ENCODE measurements at regions not wholly inside any gene's neighbourhood (a gene's known extent, or its start where the extent isn't known, plus 50 kb on each side); places are given as distances from the start of the nearest gene placed in this dataset.

- Histone ChIP-seq H3K9ac (no peak overlapping the region), H3K4me3 (no peak overlapping the region), H3K4me1 (peaks cover 4% of the 10 kb centered on the region), H3K27ac (no peak overlapping the region), H4K20me1 (ENCODE audit: low read depth) (no peaks in the 10 kb centered on the region), H3K4me2 (no peak overlapping the region), H3K36me3 (no peaks in the 10 kb centered on the region), H2AFZ (replicated peaks) (no peak overlapping the region), H3K27me3 (no peaks in the 10 kb centered on the region), H3K79me2 (ENCODE audit: low read depth) (no peaks in the 10 kb centered on the region), H3K9me3 (ENCODE audit: low read depth) (peaks cover 9% of the 10 kb centered on the region), H3F3A (ENCODE audit: low read depth) (no peaks in the 10 kb centered on the region)
- Mint-ChIP-seq H3K27ac (no peak overlapping the region), H3K4me1 (no peaks in the 10 kb centered on the region), H3K27me3 (ENCODE audit: insufficient read depth, low read depth) (peaks cover 5% of the 10 kb centered on the region), H3K9me3 (peaks cover 22% of the 10 kb centered on the region), H3K36me3 (peaks cover 2% of the 10 kb centered on the region), H3K4me3 (no peak overlapping the region)
- TF ChIP-seq CTCF (IDR thresholded peaks at IDR 0.05) (no peak), EZH2phosphoT487 (IDR thresholded peaks at IDR 0.05) (no peak), EZH2 (IDR thresholded peaks at IDR 0.05) (no peak)
- no peak for DNase-seq (ENCODE audit: low spot score)
These were observed 71.7 kb upstream of the BANK1 start for GRCh38 chr4:101718810-101719209.

GRCh38 chr4:101711590-101712260, 78.8 kb upstream of the BANK1 start:
- H3K9ac ChIP-seq, result no peak overlapping the region
- no peaks in the 10 kb centered on the region for H3K4me1 ChIP-seq
- no peaks in the 10 kb centered on the region for H3F3A ChIP-seq (ENCODE audit: low read depth)
- TF ChIP-seq EZH2 (IDR thresholded peaks at IDR 0.05), result no peak
- no peak for TF ChIP-seq CTCF (IDR thresholded peaks at IDR 0.05)
- no peak for TF ChIP-seq EZH2phosphoT487 (IDR thresholded peaks at IDR 0.05)
- peaks cover 13% of the 10 kb centered on the region for H3K9me3 Mint-ChIP-seq
- H3K27ac Mint-ChIP-seq, result no peak overlapping the region
- H2AFZ ChIP-seq (replicated peaks), result no peak overlapping the region
- H3K4me2 ChIP-seq, result no peak overlapping the region
- H4K20me1 ChIP-seq (ENCODE audit: low read depth), result no peaks in the 10 kb centered on the region
- H3K9me3 ChIP-seq (ENCODE audit: low read depth), result peaks cover 2% of the 10 kb centered on the region
- no peak overlapping the region for H3K4me3 Mint-ChIP-seq
- no peak overlapping the region for H3K27ac ChIP-seq
- H3K79me2 ChIP-seq (ENCODE audit: low read depth), result no peaks in the 10 kb centered on the region
- no peak overlapping the region for H3K4me3 ChIP-seq
- no peaks in the 10 kb centered on the region for H3K36me3 ChIP-seq
- H3K36me3 Mint-ChIP-seq, result peaks cover 2% of the 10 kb centered on the region
- H3K27me3 Mint-ChIP-seq (ENCODE audit: insufficient read depth, low read depth), result peaks cover 5% of the 10 kb centered on the region
- DNase-seq (ENCODE audit: low spot score), result no peak
- H3K27me3 ChIP-seq, result no peaks in the 10 kb centered on the region
- no peaks in the 10 kb centered on the region for H3K4me1 Mint-ChIP-seq

- no peak overlapping the region for H3K4me3 ChIP-seq
- no peaks in the 10 kb centered on the region for H3K36me3 ChIP-seq
- Mint-ChIP-seq H3K4me1 (no peaks in the 10 kb centered on the region), H3K27me3 (ENCODE audit: insufficient read depth, low read depth) (peaks cover 5% of the 10 kb centered on the region), H3K9me3 (peaks cover 12% of the 10 kb centered on the region), H3K36me3 (no peaks in the 10 kb centered on the region), H3K4me3 (no peak overlapping the region), H3K27ac (no peak overlapping the region)
- TF ChIP-seq EZH2 (IDR thresholded peaks at IDR 0.05), result no peak
- no peak for TF ChIP-seq CTCF (IDR thresholded peaks at IDR 0.05)
- no peak for TF ChIP-seq EZH2phosphoT487 (IDR thresholded peaks at IDR 0.05)
- no peaks in the 10 kb centered on the region for H3F3A ChIP-seq (ENCODE audit: low read depth)
- H2AFZ ChIP-seq (replicated peaks), result no peak overlapping the region
- H3K79me2 ChIP-seq (ENCODE audit: low read depth), result no peaks in the 10 kb centered on the region
- H3K9me3 ChIP-seq (ENCODE audit: low read depth), result peaks cover 10% of the 10 kb centered on the region
- no peak overlapping the region for H3K9ac ChIP-seq
- H3K4me1 ChIP-seq, result no peaks in the 10 kb centered on the region
- H3K27me3 ChIP-seq, result no peaks in the 10 kb centered on the region
- H4K20me1 ChIP-seq (ENCODE audit: low read depth), result no peaks in the 10 kb centered on the region
- no peak overlapping the region for H3K4me2 ChIP-seq
- no peak for DNase-seq (ENCODE audit: low spot score)
- no peak overlapping the region for H3K27ac ChIP-seq
These were observed 79.7 kb upstream of the BANK1 start for GRCh38 chr4:101710806-101711205.
